Peyer's patch (tissue), 4 donors: ENCODE measurements at regions not wholly inside any gene's neighbourhood (a gene's known extent, or its start where the extent isn't known, plus 50 kb on each side); places are given as distances from the start of the nearest gene placed in this dataset.

Source experiments
- CTCF ChIP-seq, 6 experiments: fragments of 450-650 bp in 4 of 6; fragments of 200-600 bp in 2 of 6; sonication (generic) in 1 of 6; IDR thresholded peaks; one replicate each; pipeline ENCODE4 v1.5.1; 2017 to 2019; ENCODE audit warnings: antibody characterized with exemption in 6 of 6, mild to moderate bottlenecking in 3 of 6, moderate library complexity in 1 of 6
- POLR2A ChIP-seq, 2 donors: fragments of 450-650 bp; IDR thresholded peaks; one replicate each; pipeline ENCODE4 v1.5.1; 2017; ENCODE audit warnings: antibody characterized with exemption in 2 of 2, mild to moderate bottlenecking in 2 of 2, moderate library complexity in 2 of 2

GRCh38 chr3:43874290-43874689 is 183.6 kb downstream of the ABHD5 start:
- TF ChIP-seq CTCF (IDR thresholded peaks at IDR 0.05) = no peak
- TF ChIP-seq POLR2A (IDR thresholded peaks at IDR 0.05) = no peak
